K562 (cell line): ENCODE measurements at regions not wholly inside any gene's neighbourhood (a gene's known extent, or its start where the extent isn't known, plus 50 kb on each side); places are given as distances from the start of the nearest gene placed in this dataset.

Experiments
- ETV1 ChIP-seq: fragments of 450-650 bp; conservative IDR thresholded peaks from 2 replicates; pipeline ENCODE4 v1.6.1; 2016; ENCODE audit warnings: missing genetic modification characterization, control low read depth, low read depth, missing compliant biosample characterization
- GABPA ChIP-seq: fragments of 200-800 bp; sonication (Bioruptor generic); conservative IDR thresholded peaks from 2 replicates; pipeline ENCODE4 v1.6.1; 2016; ENCODE audit warnings: low read depth, missing genetic modification characterization, missing compliant biosample characterization
- HMGN3 ChIP-seq: IDR thresholded peaks from 2 replicates; pipeline ENCODE4 v1.6.1; 2011; ENCODE audit warnings: borderline replicate concordance, low read depth, mild to moderate bottlenecking, mixed read lengths, low read length; ENCODE audit not compliant: insufficient read length; ENCODE audit errors: extremely low read depth
- ZNF639 ChIP-seq, 2 experiments: fragments of 200-800 bp in 1 of 2; sonication (Bioruptor generic) in 1 of 2; sonication (generic) in 1 of 2; formaldehyde crosslinking in 1 of 2; IDR thresholded peaks in 1 of 2; conservative IDR thresholded peaks in 1 of 2; 2 replicates each; pipeline versions ENCODE4 v1.5.0 to v1.6.1; 2016 to 2020; ENCODE audit warnings: missing compliant biosample characterization in 1 of 2, missing genetic modification characterization in 1 of 2, missing genetic modification reagents in 1 of 2
- ZNF668 ChIP-seq: fragments of 250-450 bp; sonication (Bioruptor Pico); IDR thresholded peaks from 2 replicates; pipeline ENCODE4 v1.8.0; 2022; ENCODE audit warnings: mild to moderate bottlenecking, inconsistent platforms
- ZSCAN29 ChIP-seq: fragments of 450-650 bp; IDR thresholded peaks from 2 replicates; pipeline ENCODE4 v1.6.1; 2017
- TF ChIP-seq, protein P1 (sequence below), 2 experiments: fragments of 450-650 bp; formaldehyde crosslinking in 1 of 2; IDR thresholded peaks; 2 replicates each; pipeline versions ENCODE4 v1.4.0 to v1.6.1; 2014 to 2020; ENCODE audit warnings: mild to moderate bottlenecking in 2 of 2, borderline replicate concordance in 1 of 2, low read depth in 1 of 2

DNA sequence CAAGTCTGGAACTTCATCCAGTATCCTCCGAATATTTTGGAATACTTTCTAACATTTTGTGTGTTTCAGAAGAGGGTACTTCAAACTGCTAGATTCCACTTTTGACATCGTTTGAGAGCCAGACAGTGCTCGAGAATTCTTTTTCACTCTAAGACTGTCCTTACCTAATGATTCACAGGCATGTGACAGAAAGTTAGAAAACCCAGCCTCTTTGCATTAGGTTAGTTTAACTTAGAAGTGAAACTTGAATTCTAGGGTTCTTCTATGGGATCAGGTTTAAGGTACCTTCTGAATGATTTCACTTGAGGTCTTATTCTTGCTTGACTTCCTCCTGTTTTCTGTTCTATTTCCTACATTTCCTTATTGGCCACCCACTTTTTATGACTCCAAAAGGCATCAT is 431.8 kb downstream of the SLC6A15 start:
- TF ChIP-seq ETV1 (tag) (no peak), ZSCAN29 (no peak), ZNF668 (CRISPR knock-in tag) (no peak), ZNF639 (CRISPR knock-in tag; conservative IDR thresholded peaks at IDR 0.05 in 1 of 2, IDR thresholded peaks at IDR 0.05 in 1 of 2) (no peak), GABPA (tag) (no peak), HMGN3 (no peak)
- TF ChIP-seq, protein P1, sequence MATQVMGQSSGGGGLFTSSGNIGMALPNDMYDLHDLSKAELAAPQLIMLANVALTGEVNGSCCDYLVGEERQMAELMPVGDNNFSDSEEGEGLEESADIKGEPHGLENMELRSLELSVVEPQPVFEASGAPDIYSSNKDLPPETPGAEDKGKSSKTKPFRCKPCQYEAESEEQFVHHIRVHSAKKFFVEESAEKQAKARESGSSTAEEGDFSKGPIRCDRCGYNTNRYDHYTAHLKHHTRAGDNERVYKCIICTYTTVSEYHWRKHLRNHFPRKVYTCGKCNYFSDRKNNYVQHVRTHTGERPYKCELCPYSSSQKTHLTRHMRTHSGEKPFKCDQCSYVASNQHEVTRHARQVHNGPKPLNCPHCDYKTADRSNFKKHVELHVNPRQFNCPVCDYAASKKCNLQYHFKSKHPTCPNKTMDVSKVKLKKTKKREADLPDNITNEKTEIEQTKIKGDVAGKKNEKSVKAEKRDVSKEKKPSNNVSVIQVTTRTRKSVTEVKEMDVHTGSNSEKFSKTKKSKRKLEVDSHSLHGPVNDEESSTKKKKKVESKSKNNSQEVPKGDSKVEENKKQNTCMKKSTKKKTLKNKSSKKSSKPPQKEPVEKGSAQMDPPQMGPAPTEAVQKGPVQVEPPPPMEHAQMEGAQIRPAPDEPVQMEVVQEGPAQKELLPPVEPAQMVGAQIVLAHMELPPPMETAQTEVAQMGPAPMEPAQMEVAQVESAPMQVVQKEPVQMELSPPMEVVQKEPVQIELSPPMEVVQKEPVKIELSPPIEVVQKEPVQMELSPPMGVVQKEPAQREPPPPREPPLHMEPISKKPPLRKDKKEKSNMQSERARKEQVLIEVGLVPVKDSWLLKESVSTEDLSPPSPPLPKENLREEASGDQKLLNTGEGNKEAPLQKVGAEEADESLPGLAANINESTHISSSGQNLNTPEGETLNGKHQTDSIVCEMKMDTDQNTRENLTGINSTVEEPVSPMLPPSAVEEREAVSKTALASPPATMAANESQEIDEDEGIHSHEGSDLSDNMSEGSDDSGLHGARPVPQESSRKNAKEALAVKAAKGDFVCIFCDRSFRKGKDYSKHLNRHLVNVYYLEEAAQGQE (IDR thresholded peaks at IDR 0.05; ENCODE audit: borderline replicate concordance), result no peak
- TF ChIP-seq, protein P1 (CRISPR knock-in tag; IDR thresholded peaks at IDR 0.05; ENCODE audit: low read depth), result no peak
